Glutamatergic neuron (in vitro differentiated cells): ENCODE measurements at regions not wholly inside any gene's neighbourhood (a gene's known extent, or its start where the extent isn't known, plus 50 kb on each side); places are given as distances from the start of the nearest gene placed in this dataset.

ENCODE experiments used
- DNase-seq: peaks from one replicate; pipeline ENCODE4 v3.0.0; 2022
- H3K27ac Mint-ChIP-seq: one replicate; pipeline ENCODE4 v1.8.0; 2020; ENCODE audit warnings: mild to moderate bottlenecking, mixed read lengths, inconsistent platforms; ENCODE audit not compliant: unreplicated experiment
- H3K27me3 Mint-ChIP-seq: one replicate; pipeline ENCODE4 v1.8.0; 2020; ENCODE audit warnings: mild to moderate bottlenecking, moderate library complexity, mixed read lengths, inconsistent platforms; ENCODE audit not compliant: unreplicated experiment
- H3K36me3 Mint-ChIP-seq: one replicate; pipeline ENCODE4 v1.8.0; 2020; ENCODE audit warnings: mild to moderate bottlenecking, mixed read lengths, inconsistent platforms; ENCODE audit not compliant: unreplicated experiment
- H3K4me1 Mint-ChIP-seq: one replicate; pipeline ENCODE4 v1.8.0; 2020; ENCODE audit warnings: mild to moderate bottlenecking, low read depth, mixed read lengths, inconsistent platforms; ENCODE audit not compliant: unreplicated experiment
- H3K4me3 Mint-ChIP-seq: one replicate; pipeline ENCODE4 v1.8.0; 2020; ENCODE audit warnings: mild to moderate bottlenecking, mixed read lengths, inconsistent platforms; ENCODE audit not compliant: unreplicated experiment
- H3K9me3 Mint-ChIP-seq: one replicate; pipeline ENCODE4 v1.8.0; 2020; ENCODE audit warnings: mild to moderate bottlenecking, moderate library complexity, mixed read lengths, inconsistent platforms; ENCODE audit not compliant: unreplicated experiment
- TF ChIP-seq, protein P1 (sequence below): fragments of 200-600 bp; sonication (generic); IDR thresholded peaks from one replicate; pipeline ENCODE4 v1.5.0; 2021; ENCODE audit not compliant: partially characterized antibody, unreplicated experiment

- no peak overlapping the region for H3K27ac Mint-ChIP-seq
Observed at GRCh38 chr11:22065472-22065871, 127.4 kb upstream of the ANO5 start.

DNA sequence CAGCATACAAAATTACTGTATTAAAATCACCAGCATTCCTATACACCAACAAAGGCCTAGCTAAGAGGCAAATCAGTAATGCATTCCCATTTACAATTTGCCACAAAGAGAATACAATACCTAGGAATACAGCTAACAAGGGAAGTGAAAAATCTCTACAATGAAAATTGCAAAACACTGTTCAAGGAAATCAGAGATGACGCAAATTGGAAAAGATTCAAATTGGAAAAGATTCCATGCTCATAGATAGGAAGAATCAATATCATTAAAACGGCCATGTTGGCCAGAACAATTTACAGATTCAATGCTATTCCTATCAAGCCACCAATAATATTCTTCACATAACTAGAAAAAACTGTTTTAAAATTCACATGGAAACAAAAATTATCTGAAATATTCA lies 123.0 kb upstream of the ANO5 start:
- Mint-ChIP-seq H3K4me3 (no peak overlapping the region), H3K27ac (no peak overlapping the region), H3K9me3 (peaks cover 2% of the 10 kb centered on the region), H3K4me1 (no peaks in the 10 kb centered on the region), H3K27me3 (peaks cover 1% of the 10 kb centered on the region), H3K36me3 (peaks cover 8% of the 10 kb centered on the region)
- TF ChIP-seq, protein P1, sequence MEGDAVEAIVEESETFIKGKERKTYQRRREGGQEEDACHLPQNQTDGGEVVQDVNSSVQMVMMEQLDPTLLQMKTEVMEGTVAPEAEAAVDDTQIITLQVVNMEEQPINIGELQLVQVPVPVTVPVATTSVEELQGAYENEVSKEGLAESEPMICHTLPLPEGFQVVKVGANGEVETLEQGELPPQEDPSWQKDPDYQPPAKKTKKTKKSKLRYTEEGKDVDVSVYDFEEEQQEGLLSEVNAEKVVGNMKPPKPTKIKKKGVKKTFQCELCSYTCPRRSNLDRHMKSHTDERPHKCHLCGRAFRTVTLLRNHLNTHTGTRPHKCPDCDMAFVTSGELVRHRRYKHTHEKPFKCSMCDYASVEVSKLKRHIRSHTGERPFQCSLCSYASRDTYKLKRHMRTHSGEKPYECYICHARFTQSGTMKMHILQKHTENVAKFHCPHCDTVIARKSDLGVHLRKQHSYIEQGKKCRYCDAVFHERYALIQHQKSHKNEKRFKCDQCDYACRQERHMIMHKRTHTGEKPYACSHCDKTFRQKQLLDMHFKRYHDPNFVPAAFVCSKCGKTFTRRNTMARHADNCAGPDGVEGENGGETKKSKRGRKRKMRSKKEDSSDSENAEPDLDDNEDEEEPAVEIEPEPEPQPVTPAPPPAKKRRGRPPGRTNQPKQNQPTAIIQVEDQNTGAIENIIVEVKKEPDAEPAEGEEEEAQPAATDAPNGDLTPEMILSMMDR, result no peak
- no peak for DNase-seq

More at GRCh38 chr11:22065472-22065871, 127.4 kb upstream of the ANO5 start:
- Mint-ChIP-seq H3K36me3 (peaks cover 10% of the 10 kb centered on the region), H3K4me3 (no peak overlapping the region), H3K4me1 (no peaks in the 10 kb centered on the region), H3K27me3 (peaks cover 1% of the 10 kb centered on the region), H3K9me3 (peaks cover 3% of the 10 kb centered on the region)
- TF ChIP-seq, protein P1, result no peak
- no peak for DNase-seq

DNA sequence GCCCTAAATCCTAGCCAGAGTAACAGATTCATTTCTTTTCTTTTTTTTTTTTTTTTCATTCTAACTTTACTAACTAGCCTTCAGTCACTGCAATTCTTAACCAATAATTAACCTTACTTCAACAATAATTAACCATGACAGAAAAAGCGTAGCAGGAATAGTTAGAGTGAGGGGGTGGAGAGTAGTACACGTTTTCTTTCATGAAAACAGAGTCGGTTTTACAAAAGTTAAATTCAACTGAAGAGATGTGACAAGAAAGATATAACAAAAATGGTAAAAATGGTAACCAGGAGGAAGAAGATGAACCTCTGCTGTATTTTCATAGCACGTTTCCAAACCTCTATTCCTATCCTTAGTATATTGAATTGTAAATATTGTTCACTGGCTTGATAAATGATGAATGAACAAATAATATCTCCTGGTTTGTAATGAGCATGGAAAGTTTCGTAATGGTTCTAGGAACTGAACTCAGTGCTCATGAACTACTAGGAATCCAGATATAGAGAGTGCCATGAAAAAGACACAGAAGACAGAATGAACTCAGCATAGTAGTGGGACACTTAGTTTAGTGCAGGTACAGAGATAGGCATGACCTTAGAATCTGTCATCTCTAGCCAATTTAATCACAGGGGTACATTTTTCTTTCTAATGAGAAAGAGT lies 116.5 kb upstream of the ANO5 start:
- TF ChIP-seq, protein P1, result no peak
- no peak for DNase-seq
- no peaks in the 10 kb centered on the region for H3K4me1 Mint-ChIP-seq

DNA sequence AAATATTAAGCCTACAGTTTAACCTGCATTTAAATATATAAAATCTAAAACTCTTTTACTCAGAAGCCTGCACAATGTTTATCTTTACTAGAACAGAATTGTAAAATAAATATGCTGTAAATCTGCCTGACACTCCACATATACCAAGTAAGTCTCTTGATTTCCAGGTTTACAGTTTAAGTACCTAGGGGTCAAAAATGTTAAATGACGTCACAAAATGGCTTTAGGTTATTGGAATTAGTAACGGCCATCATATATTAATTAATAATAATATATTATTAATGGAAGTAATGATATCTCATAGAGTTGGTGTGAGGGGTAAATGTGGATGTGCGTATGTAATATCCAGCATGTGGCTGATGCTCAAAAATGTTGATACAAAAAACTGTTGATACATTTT lies 114.8 kb upstream of the ANO5 start:
- H3K27ac Mint-ChIP-seq, result no peak overlapping the region
- H3K4me1 Mint-ChIP-seq, result no peaks in the 10 kb centered on the region
- H3K4me3 Mint-ChIP-seq, result no peak overlapping the region
- no peak for DNase-seq
- no peaks in the 10 kb centered on the region for H3K36me3 Mint-ChIP-seq
- TF ChIP-seq, protein P1, result no peak
- H3K27me3 Mint-ChIP-seq, result no peaks in the 10 kb centered on the region
- no peaks in the 10 kb centered on the region for H3K9me3 Mint-ChIP-seq

More for the DNA sequence above, 116.5 kb upstream of the ANO5 start:
- Mint-ChIP-seq H3K36me3 (no peaks in the 10 kb centered on the region), H3K9me3 (no peaks in the 10 kb centered on the region), H3K27me3 (no peaks in the 10 kb centered on the region), H3K27ac (no peak overlapping the region), H3K4me3 (no peak overlapping the region)

- no peak overlapping the region for H3K4me3 Mint-ChIP-seq
- TF ChIP-seq, protein P1, result no peak
- DNase-seq, result no peak
- no peak overlapping the region for H3K27ac Mint-ChIP-seq
- no peaks in the 10 kb centered on the region for H3K9me3 Mint-ChIP-seq
- no peaks in the 10 kb centered on the region for H3K36me3 Mint-ChIP-seq
- H3K4me1 Mint-ChIP-seq, result no peaks in the 10 kb centered on the region
- H3K27me3 Mint-ChIP-seq, result no peaks in the 10 kb centered on the region
Observed at GRCh38 chr11:22079133-22079872, 113.6 kb upstream of the ANO5 start.
